ENCODE measurements at regions not wholly inside any gene's neighbourhood (a gene's known extent, or its start where the extent isn't known, plus 50 kb on each side); places are given as distances from the start of the nearest gene placed in this dataset.

DNA sequence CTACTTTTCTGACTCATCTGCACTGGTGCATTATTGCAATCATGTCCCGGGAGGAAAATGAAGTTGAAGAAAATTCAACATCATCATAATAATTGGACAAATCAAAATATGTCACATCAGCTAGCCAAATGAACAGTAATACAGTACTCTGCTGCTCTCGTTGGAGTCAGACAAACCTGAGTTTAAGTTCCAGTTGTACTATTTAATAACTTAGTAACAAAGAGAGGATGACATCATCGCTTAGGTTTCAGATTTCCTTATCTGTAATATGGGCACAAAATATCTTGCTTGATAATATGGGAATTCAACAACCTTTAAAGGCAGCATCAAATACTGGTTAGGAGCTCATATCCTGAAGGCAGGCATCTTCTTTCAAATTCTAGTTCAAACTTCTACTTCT lies 1248.9 kb upstream of the ACO1 start:
- Histone ChIP-seq H3K27ac (no peak overlapping the region), H2AFZ (no peak overlapping the region), H3K9me3 (ENCODE audit: insufficient read depth, low read depth) (no peaks in the 10 kb centered on the region), H3K4me3 (no peak overlapping the region), H3K79me2 (ENCODE audit: low read depth) (no peaks in the 10 kb centered on the region), H3F3A (ENCODE audit: insufficient read depth, low read depth) (no peaks in the 10 kb centered on the region), H4K20me1 (ENCODE audit: insufficient read depth) (no peaks in the 10 kb centered on the region), H3K4me2 (no peak overlapping the region), H3K27me3 (ENCODE audit: insufficient read depth, low read depth) (no peaks in the 10 kb centered on the region), H3K9me2 (ENCODE audit: insufficient read depth) (no peaks in the 10 kb centered on the region), H3K36me3 (ENCODE audit: low read depth) (no peaks in the 10 kb centered on the region), H3K4me1 (replicated peaks; ENCODE audit: insufficient read depth) (0 out of 2 replicates have a peak, but pooled peaks cover 5% of the 10 kb centered on the region)
- intact Hi-C loops (cut with micrococcal nuclease; ENCODE audit: unreplicated experiment), result no loop called here
- ChIA-PET CTCF (no interaction called here), POLR2A (ENCODE audit: unreplicated experiment) (no interaction called here)
- BruUV-seq (replicated peaks), result no TSS peak
- TF ChIP-seq, protein P1, sequence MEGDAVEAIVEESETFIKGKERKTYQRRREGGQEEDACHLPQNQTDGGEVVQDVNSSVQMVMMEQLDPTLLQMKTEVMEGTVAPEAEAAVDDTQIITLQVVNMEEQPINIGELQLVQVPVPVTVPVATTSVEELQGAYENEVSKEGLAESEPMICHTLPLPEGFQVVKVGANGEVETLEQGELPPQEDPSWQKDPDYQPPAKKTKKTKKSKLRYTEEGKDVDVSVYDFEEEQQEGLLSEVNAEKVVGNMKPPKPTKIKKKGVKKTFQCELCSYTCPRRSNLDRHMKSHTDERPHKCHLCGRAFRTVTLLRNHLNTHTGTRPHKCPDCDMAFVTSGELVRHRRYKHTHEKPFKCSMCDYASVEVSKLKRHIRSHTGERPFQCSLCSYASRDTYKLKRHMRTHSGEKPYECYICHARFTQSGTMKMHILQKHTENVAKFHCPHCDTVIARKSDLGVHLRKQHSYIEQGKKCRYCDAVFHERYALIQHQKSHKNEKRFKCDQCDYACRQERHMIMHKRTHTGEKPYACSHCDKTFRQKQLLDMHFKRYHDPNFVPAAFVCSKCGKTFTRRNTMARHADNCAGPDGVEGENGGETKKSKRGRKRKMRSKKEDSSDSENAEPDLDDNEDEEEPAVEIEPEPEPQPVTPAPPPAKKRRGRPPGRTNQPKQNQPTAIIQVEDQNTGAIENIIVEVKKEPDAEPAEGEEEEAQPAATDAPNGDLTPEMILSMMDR (conservative IDR thresholded peaks at IDR 0.05), result no peak
- no peak for TF ChIP-seq EZH2 (IDR thresholded peaks at IDR 0.05; ENCODE audit: low read depth)
- no peak for DNase-seq

DNA sequence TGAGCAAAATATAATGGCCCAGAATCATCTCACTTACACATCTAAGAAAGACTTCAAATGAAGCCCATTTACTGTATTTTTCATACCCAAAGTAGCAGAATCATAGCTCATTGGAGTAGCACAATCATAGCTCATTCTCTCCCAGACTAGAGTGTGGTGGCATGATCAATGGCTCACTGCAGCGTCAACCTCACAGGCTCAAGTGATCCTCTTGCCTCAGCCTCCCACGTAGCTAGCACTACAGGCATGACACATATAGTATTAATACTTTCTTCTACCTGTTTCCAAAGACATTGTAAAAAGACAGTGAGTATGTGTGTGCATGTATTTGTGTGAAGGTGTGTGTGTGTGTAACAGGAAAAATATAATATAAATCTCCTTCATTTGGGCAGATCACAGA lies 1247.9 kb upstream of the ACO1 start:
- ChIA-PET CTCF (no interaction called here), POLR2A (ENCODE audit: unreplicated experiment) (interaction anchor here (0.6 kb wide), 1 partner anchor 103 kb away, joined by 6 read pairs; no protein-coding TSS in a partner anchor)
- Histone ChIP-seq H3K4me1 (replicated peaks; ENCODE audit: insufficient read depth) (0 out of 2 replicates have a peak, but pooled peaks cover 5% of the 10 kb centered on the region), H3K27ac (no peak overlapping the region), H4K20me1 (ENCODE audit: insufficient read depth) (no peaks in the 10 kb centered on the region), H3F3A (ENCODE audit: insufficient read depth, low read depth) (no peaks in the 10 kb centered on the region), H3K4me3 (no peak overlapping the region), H3K9me2 (ENCODE audit: insufficient read depth) (no peaks in the 10 kb centered on the region), H3K9me3 (ENCODE audit: insufficient read depth, low read depth) (no peaks in the 10 kb centered on the region), H3K27me3 (ENCODE audit: insufficient read depth, low read depth) (no peaks in the 10 kb centered on the region), H3K4me2 (no peak overlapping the region), H3K36me3 (ENCODE audit: low read depth) (no peaks in the 10 kb centered on the region), H2AFZ (no peak overlapping the region), H3K79me2 (ENCODE audit: low read depth) (no peaks in the 10 kb centered on the region)
- intact Hi-C loops (cut with micrococcal nuclease; ENCODE audit: unreplicated experiment), result no loop called here
- TF ChIP-seq, protein P1 (conservative IDR thresholded peaks at IDR 0.05), result no peak
- no peak for TF ChIP-seq EZH2 (IDR thresholded peaks at IDR 0.05; ENCODE audit: low read depth)
- DNase-seq, result no peak
- BruUV-seq (replicated peaks), result no TSS peak

DNA sequence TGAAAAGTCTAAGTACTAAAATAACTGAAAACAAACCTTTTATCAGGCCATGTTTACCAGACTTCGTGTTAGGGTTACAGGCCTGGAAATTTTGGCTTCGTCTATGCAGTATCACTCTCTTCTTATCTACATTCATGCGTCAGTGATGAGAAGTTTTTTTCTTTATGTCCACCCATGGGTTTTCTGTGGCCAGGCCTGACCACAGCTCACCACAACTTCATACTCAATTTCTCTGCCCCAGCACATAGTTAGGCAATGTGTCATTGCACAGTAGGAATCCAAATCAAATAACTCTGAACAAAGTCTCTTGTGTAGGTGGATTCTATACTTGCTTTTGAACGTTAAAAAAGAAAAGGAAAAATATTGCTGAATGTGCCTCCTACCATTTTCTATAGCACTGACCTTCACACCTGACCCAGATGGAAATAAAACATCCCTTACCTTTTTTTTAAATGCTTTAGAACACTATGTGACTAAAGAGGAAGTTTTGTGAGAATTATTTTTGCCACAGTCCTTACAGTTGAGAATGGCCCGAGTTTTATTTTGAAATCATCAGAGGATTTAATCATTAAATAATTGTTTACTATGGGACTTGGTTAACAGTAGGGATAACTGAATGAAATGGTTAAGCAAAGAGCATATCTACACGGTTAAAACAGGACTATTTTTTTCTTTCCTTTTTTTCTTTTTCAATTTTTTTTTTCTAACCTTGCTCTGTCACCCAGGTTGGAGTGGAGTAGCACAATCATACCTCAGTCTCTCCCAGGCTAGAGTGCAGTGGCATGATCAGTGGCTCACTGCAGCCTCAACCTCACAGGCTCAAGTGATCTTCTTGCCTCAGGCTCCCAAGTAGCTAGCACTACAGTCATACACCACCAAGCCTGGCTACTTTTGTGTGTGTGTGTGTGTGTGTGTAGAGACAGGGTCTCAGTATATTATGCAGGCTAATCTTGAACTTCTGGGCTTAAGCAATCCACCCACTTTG lies 1247.0 kb upstream of the ACO1 start:
- Histone ChIP-seq H3K4me3 (no peak overlapping the region), H2AFZ (no peak overlapping the region), H3K36me3 (ENCODE audit: low read depth) (no peaks in the 10 kb centered on the region), H3F3A (ENCODE audit: insufficient read depth, low read depth) (no peaks in the 10 kb centered on the region), H4K20me1 (ENCODE audit: insufficient read depth) (no peaks in the 10 kb centered on the region), H3K79me2 (ENCODE audit: low read depth) (no peaks in the 10 kb centered on the region), H3K27ac (no peak overlapping the region), H3K9me2 (ENCODE audit: insufficient read depth) (no peaks in the 10 kb centered on the region), H3K9me3 (ENCODE audit: insufficient read depth, low read depth) (no peaks in the 10 kb centered on the region), H3K27me3 (ENCODE audit: insufficient read depth, low read depth) (no peaks in the 10 kb centered on the region), H3K4me2 (no peak overlapping the region; the same call in 1 of the 2 replicates), H3K4me1 (replicated peaks; ENCODE audit: insufficient read depth) (0 out of 2 replicates have a peak, but pooled peaks cover 5% of the 10 kb centered on the region)
- CTCF ChIA-PET, result no interaction called here
- DNase-seq, result peak; percentile 45 to 72
- POLR2A ChIA-PET (ENCODE audit: unreplicated experiment), result interaction anchor here (0.6 kb wide), 1 partner anchor 102 kb away, joined by 6 read pairs; no protein-coding TSS in a partner anchor
- no peak for TF ChIP-seq EZH2 (IDR thresholded peaks at IDR 0.05; ENCODE audit: low read depth)
- TF ChIP-seq, protein P1 (conservative IDR thresholded peaks at IDR 0.05), result no peak
- no TSS peak for BruUV-seq (replicated peaks)
- intact Hi-C loops (cut with micrococcal nuclease; ENCODE audit: unreplicated experiment), result no loop called here

Measured in PC-9 (cell line).